Common myeloid progenitor, CD34-positive (primary cell): ENCODE measurements at regions not wholly inside any gene's neighbourhood (a gene's known extent, or its start where the extent isn't known, plus 50 kb on each side); places are given as distances from the start of the nearest gene placed in this dataset.
"Not testable (repeated sequence)": the region's sequence is repeated elsewhere in the genome, so short reads cannot be mapped to it uniquely, and the experiment has no call there.

Source experiments
- CTCF ChIA-PET: fragments of 350-600 bp; sonication (Branson Sonifier 250); formaldehyde crosslinking; loops from one replicate; lab custom pipeline; 2021; ENCODE audit warnings: antibody characterized with exemption; lab: Charles Lee
- POLR2A ChIA-PET: fragments of 350-600 bp; sonication (Branson Sonifier 250); formaldehyde crosslinking; loops from one replicate; lab custom pipeline; 2021; ENCODE audit warnings: antibody characterized with exemption; lab: Charles Lee
- DNase-seq, 3 donors: peaks; one replicate each; pipeline versions ENCODE4 v3.0.0 to v3.0.0-alpha.2; 2013
- H3K27ac ChIP-seq, 2 experiments: 1 replicate in 1 of 2; 2 replicates in 1 of 2; pipeline ENCODE4 v1.7.0; 2013; ENCODE audit warnings: inconsistent platforms in 2 of 2, low read length in 2 of 2, mild to moderate bottlenecking in 2 of 2, low read depth in 1 of 2, moderate library complexity in 1 of 2; ENCODE audit not compliant: severe bottlenecking in 2 of 2, insufficient read depth in 1 of 2, poor library complexity in 1 of 2
- H3K27me3 ChIP-seq, 5 experiments: replicated peaks in 2 of 5; 1 replicate in 3 of 5; 2 replicates in 2 of 5; pipeline versions ENCODE4 v1.6.1 to v1.7.0; 2013; ENCODE audit warnings: low read length in 4 of 5, mild to moderate bottlenecking in 2 of 5, moderate library complexity in 2 of 5, inconsistent platforms in 1 of 5; ENCODE audit not compliant: insufficient read depth in 5 of 5, control insufficient read depth in 4 of 5
- H3K36me3 ChIP-seq, 4 experiments: 1 replicate in 2 of 4; 2 replicates in 2 of 4; pipeline versions ENCODE4 v1.6.1 to v1.7.0; 2013; ENCODE audit warnings: low read length in 3 of 4, control low read depth in 1 of 4, mild to moderate bottlenecking in 1 of 4; ENCODE audit not compliant: control insufficient read depth in 4 of 4, insufficient read depth in 4 of 4
- H3K4me1 ChIP-seq, 4 experiments: 1 replicate in 3 of 4; 2 replicates in 1 of 4; pipeline versions ENCODE4 v1.6.1 to v1.7.1; 2013; ENCODE audit warnings: low read length in 3 of 4, mild to moderate bottlenecking in 3 of 4, control low read depth in 1 of 4, inconsistent platforms in 1 of 4, moderate library complexity in 1 of 4; ENCODE audit not compliant: control insufficient read depth in 4 of 4, insufficient read depth in 4 of 4; ENCODE audit errors: control extremely low read depth in 1 of 4
- H3K4me3 ChIP-seq, 7 experiments: 1 replicate in 4 of 7; 2 replicates in 3 of 7; pipeline versions ENCODE4 v1.5.1 to v1.7.0; 2013; ENCODE audit warnings: mild to moderate bottlenecking in 7 of 7, low read length in 6 of 7, moderate library complexity in 6 of 7, inconsistent platforms in 2 of 7, low read depth in 2 of 7, control low read depth in 1 of 7; ENCODE audit not compliant: insufficient read depth in 4 of 7, control insufficient read depth in 1 of 7; ENCODE audit errors: extremely low read depth in 1 of 7
- H3K9me3 ChIP-seq, 5 experiments: 1 replicate in 4 of 5; 2 replicates in 1 of 5; pipeline versions ENCODE4 v1.6.1 to v1.7.1; 2013; ENCODE audit warnings: low read length in 4 of 5, mild to moderate bottlenecking in 2 of 5, inconsistent platforms in 1 of 5, low read depth in 1 of 5, moderate library complexity in 1 of 5; ENCODE audit not compliant: control insufficient read depth in 4 of 5, insufficient read depth in 2 of 5; ENCODE audit errors: control extremely low read depth in 1 of 5
- WGBS: methylation state at CpG from one replicate; pipeline ENCODE4 v1.1.5; 2013; ENCODE audit not compliant: insufficient coverage; 5-methylcytosine and 5-hydroxymethylcytosine counted together

- POLR2A ChIA-PET, CTCF ChIA-PET: not testable (repeated sequence)
- no CpG with 5 or more reads among the region's 1 CpG for WGBS
Measured at GRCh38 chr12:90542852-90543251, 412.1 kb downstream of the CCER1 start.

GRCh38 chr12:90533828-90534227 lies 421.1 kb downstream of the CCER1 start:
- CTCF ChIA-PET, H3K36me3 ChIP-seq, H3K4me1 ChIP-seq, DNase-seq, H3K27ac ChIP-seq, H3K9me3 ChIP-seq, H3K27me3 ChIP-seq, H3K4me3 ChIP-seq, POLR2A ChIA-PET: not testable (repeated sequence)
- WGBS, result no CpG with 5 or more reads among the region's 1 CpG

More at GRCh38 chr12:90542852-90543251, 412.1 kb downstream of the CCER1 start:
- H3K36me3 ChIP-seq, H3K4me3 ChIP-seq, H3K4me1 ChIP-seq, H3K27ac ChIP-seq, H3K27me3 ChIP-seq, H3K9me3 ChIP-seq, DNase-seq: not testable (repeated sequence)

- no peak for DNase-seq
Measured at GRCh38 chr12:90520002-90520734, 434.8 kb downstream of the CCER1 start.

GRCh38 chr12:90519285-90519684 lies 435.7 kb downstream of the CCER1 start:
- H3K27me3 ChIP-seq, result no peaks in the 10 kb centered on the region
- no peak overlapping the region for H3K27ac ChIP-seq
- H3K4me3 ChIP-seq, result no peak overlapping the region
- H3K36me3 ChIP-seq, result no peaks in the 10 kb centered on the region
- DNase-seq, result no peak
- H3K9me3 ChIP-seq, result no peaks in the 10 kb centered on the region
- no peaks in the 10 kb centered on the region for H3K4me1 ChIP-seq
- ChIA-PET POLR2A (no interaction called here), CTCF (no interaction called here)

More at GRCh38 chr12:90520002-90520734, 434.8 kb downstream of the CCER1 start:
- Histone ChIP-seq H3K27me3 (no peaks in the 10 kb centered on the region), H3K9me3 (no peaks in the 10 kb centered on the region), H3K36me3 (no peaks in the 10 kb centered on the region), H3K27ac (no peak overlapping the region), H3K4me3 (no peak overlapping the region), H3K4me1 (no peaks in the 10 kb centered on the region)
- CTCF ChIA-PET, result no interaction called here
- POLR2A ChIA-PET, result no interaction called here
- WGBS, result 66% methylated on average over 2 of the region's 3 CpGs

GRCh38 chr12:90515199-90516175 lies 439.5 kb downstream of the CCER1 start:
- ChIA-PET CTCF (no interaction called here), POLR2A (no interaction called here)
- no peaks in the 10 kb centered on the region for H3K4me1 ChIP-seq
- no peaks in the 10 kb centered on the region for H3K27me3 ChIP-seq
- WGBS, result 38% methylated on average over 1 of the region's 2 CpGs
- no peaks in the 10 kb centered on the region for H3K9me3 ChIP-seq
- DNase-seq, result no peak
- H3K27ac ChIP-seq, result no peak overlapping the region
- H3K36me3 ChIP-seq, result no peaks in the 10 kb centered on the region
- peak overlapping the region in 1 of 7 experiments; percentile 19 for H3K4me3 ChIP-seq

GRCh38 chr12:90514325-90514724 lies 440.7 kb downstream of the CCER1 start:
- Histone ChIP-seq H3K36me3 (no peaks in the 10 kb centered on the region), H3K9me3 (no peaks in the 10 kb centered on the region), H3K27ac (no peak overlapping the region), H3K4me1 (no peaks in the 10 kb centered on the region), H3K27me3 (no peaks in the 10 kb centered on the region), H3K4me3 (no peak overlapping the region)
- WGBS, result 100% methylated on average over 1 of the region's 3 CpGs
- POLR2A ChIA-PET, result interaction anchor here (0.6 kb wide), 1 partner anchor 205 kb away, joined by 3 read pairs; no protein-coding TSS in a partner anchor
- CTCF ChIA-PET, result no interaction called here
- DNase-seq, result no peak

- Histone ChIP-seq H3K36me3 (no peaks in the 10 kb centered on the region), H3K27ac (no peak overlapping the region), H3K4me1 (no peaks in the 10 kb centered on the region), H3K4me3 (no peak overlapping the region), H3K9me3 (no peaks in the 10 kb centered on the region), H3K27me3 (no peaks in the 10 kb centered on the region)
- DNase-seq, result no peak
- ChIA-PET POLR2A (no interaction called here), CTCF (no interaction called here)
- WGBS, result no CpG with 5 or more reads among the region's 1 CpG
Measured at GRCh38 chr12:90512518-90512917, 442.5 kb downstream of the CCER1 start.
